Neural cell (in vitro differentiated cells): ENCODE measurements at regions not wholly inside any gene's neighbourhood (a gene's known extent, or its start where the extent isn't known, plus 50 kb on each side); places are given as distances from the start of the nearest gene placed in this dataset.

Experiments used
- EP300 ChIP-seq: fragments of 450-650 bp; conservative IDR thresholded peaks from 2 replicates; pipeline ENCODE4 v1.6.1; 2014; ENCODE audit warnings: antibody characterized with exemption, mild to moderate bottlenecking, moderate library complexity; ENCODE audit not compliant: poor library complexity, severe bottlenecking
- EZH2 ChIP-seq: fragments of 200-600, 300-800 bp; shearing (Covaris generic), sonication (generic); IDR thresholded peaks from 2 replicates; pipeline ENCODE4 v1.6.1; 2014; ENCODE audit warnings: antibody characterized with exemption, low read length, borderline replicate concordance, mild to moderate bottlenecking; ENCODE audit not compliant: insufficient read depth, poor library complexity, severe bottlenecking
- MXI1 ChIP-seq: fragments of 450-650 bp; conservative IDR thresholded peaks from 2 replicates; pipeline ENCODE4 v1.6.1; 2014; ENCODE audit warnings: antibody characterized with exemption, mild to moderate bottlenecking; ENCODE audit not compliant: poor library complexity, severe bottlenecking
- POLR2AphosphoS5 ChIP-seq: IDR thresholded peaks from 2 replicates; pipeline ENCODE4 v1.6.1; 2012
- RAD21 ChIP-seq: fragments of 450-650 bp; conservative IDR thresholded peaks from 2 replicates; pipeline ENCODE4 v1.6.1; 2014; ENCODE audit warnings: antibody characterized with exemption, mild to moderate bottlenecking, moderate library complexity
- REST ChIP-seq: IDR thresholded peaks from 2 replicates; pipeline ENCODE4 v1.6.1; 2012; ENCODE audit warnings: borderline replicate concordance
- SMC3 ChIP-seq: fragments of 450-650 bp; conservative IDR thresholded peaks from 2 replicates; pipeline ENCODE4 v1.6.1; 2014; ENCODE audit warnings: antibody characterized with exemption, mild to moderate bottlenecking, moderate library complexity; ENCODE audit not compliant: poor library complexity
- TAF1 ChIP-seq: IDR thresholded peaks from 2 replicates; pipeline ENCODE4 v1.6.1; 2012; ENCODE audit warnings: low read depth
- TF ChIP-seq, protein P1 (sequence below): fragments of 450-650 bp; IDR thresholded peaks from 2 replicates; pipeline ENCODE4 v1.5.1; 2014; ENCODE audit warnings: antibody characterized with exemption, mild to moderate bottlenecking, moderate library complexity; ENCODE audit not compliant: poor library complexity, severe bottlenecking

DNA sequence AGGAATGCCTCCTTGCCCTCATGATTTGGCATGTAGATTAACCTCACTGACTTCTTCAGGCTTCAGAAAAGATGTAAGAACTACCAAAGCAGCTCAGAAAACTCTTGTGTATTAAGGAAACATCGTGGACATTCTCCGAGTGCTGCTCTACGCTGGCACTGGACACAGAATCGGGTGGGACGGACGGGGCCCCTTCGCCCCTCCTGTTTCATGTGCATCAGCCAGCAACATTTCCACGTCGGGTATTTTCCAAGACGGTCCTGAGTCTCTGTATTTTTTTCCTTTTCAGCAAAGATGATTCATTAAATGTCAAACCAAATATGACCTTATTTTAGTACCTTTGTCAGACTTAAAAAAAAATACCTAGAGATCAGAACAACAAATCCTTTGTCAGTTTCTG is 583.6 kb downstream of the CCDC171 start:
- TF ChIP-seq, protein P1, sequence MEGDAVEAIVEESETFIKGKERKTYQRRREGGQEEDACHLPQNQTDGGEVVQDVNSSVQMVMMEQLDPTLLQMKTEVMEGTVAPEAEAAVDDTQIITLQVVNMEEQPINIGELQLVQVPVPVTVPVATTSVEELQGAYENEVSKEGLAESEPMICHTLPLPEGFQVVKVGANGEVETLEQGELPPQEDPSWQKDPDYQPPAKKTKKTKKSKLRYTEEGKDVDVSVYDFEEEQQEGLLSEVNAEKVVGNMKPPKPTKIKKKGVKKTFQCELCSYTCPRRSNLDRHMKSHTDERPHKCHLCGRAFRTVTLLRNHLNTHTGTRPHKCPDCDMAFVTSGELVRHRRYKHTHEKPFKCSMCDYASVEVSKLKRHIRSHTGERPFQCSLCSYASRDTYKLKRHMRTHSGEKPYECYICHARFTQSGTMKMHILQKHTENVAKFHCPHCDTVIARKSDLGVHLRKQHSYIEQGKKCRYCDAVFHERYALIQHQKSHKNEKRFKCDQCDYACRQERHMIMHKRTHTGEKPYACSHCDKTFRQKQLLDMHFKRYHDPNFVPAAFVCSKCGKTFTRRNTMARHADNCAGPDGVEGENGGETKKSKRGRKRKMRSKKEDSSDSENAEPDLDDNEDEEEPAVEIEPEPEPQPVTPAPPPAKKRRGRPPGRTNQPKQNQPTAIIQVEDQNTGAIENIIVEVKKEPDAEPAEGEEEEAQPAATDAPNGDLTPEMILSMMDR = no peak
- TF ChIP-seq TAF1 (no peak), EZH2 (no peak), POLR2AphosphoS5 (no peak), REST (no peak), MXI1 (no peak), SMC3 (no peak), EP300 (no peak), RAD21 (no peak)
